CD8-positive, alpha-beta memory T cell (primary cell): ENCODE measurements at regions not wholly inside any gene's neighbourhood (a gene's known extent, or its start where the extent isn't known, plus 50 kb on each side); places are given as distances from the start of the nearest gene placed in this dataset.

ENCODE experiments used
- CTCF ChIA-PET: fragments of 350-600 bp; sonication (Branson Sonifier 250); formaldehyde crosslinking; loops from one replicate; lab custom pipeline; 2021; ENCODE audit warnings: antibody characterized with exemption; lab: Charles Lee
- POLR2A ChIA-PET: fragments of 350-600 bp; sonication (Branson Sonifier 250); formaldehyde crosslinking; loops from one replicate; lab custom pipeline; 2021; ENCODE audit warnings: antibody characterized with exemption; lab: Charles Lee
- DNase-seq, 5 donors: peaks; one replicate each; pipeline versions ENCODE4 v3.0.0 to v3.0.0-alpha.2; 2020 to 2022; ENCODE audit warnings: mixed read lengths in 1 of 5
- H3K27ac ChIP-seq: one replicate; pipeline ENCODE4 v1.7.0; 2013; ENCODE audit warnings: low read depth, mild to moderate bottlenecking, low read length, moderate library complexity
- H3K27me3 ChIP-seq: 2 replicates; pipeline ENCODE4 v1.7.0; 2013; ENCODE audit warnings: low read length, mild to moderate bottlenecking; ENCODE audit not compliant: insufficient read depth, poor library complexity, severe bottlenecking
- H3K36me3 ChIP-seq: 2 replicates; pipeline ENCODE4 v1.7.0; 2013; ENCODE audit warnings: mild to moderate bottlenecking, low read length, moderate library complexity; ENCODE audit not compliant: insufficient read depth
- H3K4me1 ChIP-seq: 2 replicates; pipeline ENCODE4 v1.7.0; 2013; ENCODE audit warnings: mild to moderate bottlenecking, low read length, moderate library complexity; ENCODE audit not compliant: insufficient read depth
- H3K4me3 ChIP-seq: 2 replicates; pipeline ENCODE4 v1.7.0; 2013; ENCODE audit warnings: mild to moderate bottlenecking, low read length
- H3K9me3 ChIP-seq: 2 replicates; pipeline ENCODE4 v1.7.0; 2013; ENCODE audit warnings: mild to moderate bottlenecking, low read length
- H3K27ac Mint-ChIP-seq, 8 donors: one replicate each; pipeline ENCODE4 v1.8.0; 2020 to 2021; ENCODE audit warnings: mixed read lengths in 8 of 8, mild to moderate bottlenecking in 6 of 8, inconsistent platforms in 3 of 8, moderate library complexity in 3 of 8
- H3K27me3 Mint-ChIP-seq, 2 donors: one replicate each; pipeline ENCODE4 v1.8.0; 2020 to 2021; ENCODE audit warnings: mixed read lengths in 2 of 2, mild to moderate bottlenecking in 1 of 2, moderate library complexity in 1 of 2
- H3K36me3 Mint-ChIP-seq, 3 donors: one replicate each; pipeline ENCODE4 v1.8.0; 2020 to 2021; ENCODE audit warnings: mixed read lengths in 3 of 3, inconsistent platforms in 1 of 3, mild to moderate bottlenecking in 1 of 3
- H3K4me1 Mint-ChIP-seq, 3 donors: one replicate each; pipeline ENCODE4 v1.8.0; 2020 to 2021; ENCODE audit warnings: mixed read lengths in 3 of 3, inconsistent platforms in 1 of 3, mild to moderate bottlenecking in 1 of 3
- H3K4me3 Mint-ChIP-seq, 7 donors: one replicate each; pipeline ENCODE4 v1.8.0; 2020 to 2021; ENCODE audit warnings: mixed read lengths in 7 of 7, mild to moderate bottlenecking in 6 of 7, moderate library complexity in 4 of 7, inconsistent platforms in 2 of 7
- H3K9me3 Mint-ChIP-seq, 5 donors: one replicate each; pipeline ENCODE4 v1.8.0; 2020 to 2022; ENCODE audit warnings: mixed read lengths in 5 of 5, mild to moderate bottlenecking in 3 of 5, moderate library complexity in 2 of 5, inconsistent platforms in 1 of 5

- H3K27ac Mint-ChIP-seq, result no peak overlapping the region
- ChIA-PET POLR2A (no interaction called here), CTCF (no interaction called here)
- no peaks in the 10 kb centered on the region for H3K9me3 ChIP-seq
- H3K4me1 Mint-ChIP-seq, result no peaks in the 10 kb centered on the region
- no peaks in the 10 kb centered on the region for H3K36me3 ChIP-seq
- no peaks in the 10 kb centered on the region for H3K4me1 ChIP-seq
- no peak overlapping the region for H3K4me3 Mint-ChIP-seq
- H3K36me3 Mint-ChIP-seq, result no peaks in the 10 kb centered on the region
- no peak overlapping the region for H3K4me3 ChIP-seq
- no peaks in the 10 kb centered on the region for H3K27me3 ChIP-seq
- H3K9me3 Mint-ChIP-seq, result peaks cover 0 to 3% (median 0%) of the 10 kb centered on the region in 5 donors
- no peak for DNase-seq
- H3K27ac ChIP-seq, result no peak overlapping the region
- H3K27me3 Mint-ChIP-seq, result no peaks in the 10 kb centered on the region
These were observed 306.0 kb upstream of the COL3A1 start for GRCh38 chr2:188668017-188668680.

- CTCF ChIA-PET, result no interaction called here
- H3K27ac ChIP-seq, result no peak overlapping the region
- no peak overlapping the region for H3K4me3 ChIP-seq
- Mint-ChIP-seq H3K9me3 (peaks cover 0 to 6% (median 0%) of the 10 kb centered on the region in 5 donors), H3K27me3 (no peaks in the 10 kb centered on the region), H3K36me3 (no peaks in the 10 kb centered on the region), H3K4me3 (no peak overlapping the region), H3K4me1 (no peaks in the 10 kb centered on the region), H3K27ac (no peak overlapping the region)
- no peaks in the 10 kb centered on the region for H3K36me3 ChIP-seq
- no peaks in the 10 kb centered on the region for H3K4me1 ChIP-seq
- H3K27me3 ChIP-seq, result no peaks in the 10 kb centered on the region
- DNase-seq, result no peak
- POLR2A ChIA-PET, result no interaction called here
- H3K9me3 ChIP-seq, result no peaks in the 10 kb centered on the region
These were observed 298.7 kb upstream of the COL3A1 start for GRCh38 chr2:188675391-188676009.

GRCh38 chr2:188676010-188676400 is 298.2 kb upstream of the COL3A1 start:
- no peaks in the 10 kb centered on the region for H3K36me3 Mint-ChIP-seq
- Histone ChIP-seq H3K4me3 (no peak overlapping the region), H3K9me3 (no peaks in the 10 kb centered on the region), H3K4me1 (no peaks in the 10 kb centered on the region), H3K27me3 (no peaks in the 10 kb centered on the region), H3K27ac (no peak overlapping the region), H3K36me3 (no peaks in the 10 kb centered on the region)
- peaks cover 0 to 6% (median 0%) of the 10 kb centered on the region in 5 donors for H3K9me3 Mint-ChIP-seq
- H3K4me1 Mint-ChIP-seq, result no peaks in the 10 kb centered on the region
- H3K4me3 Mint-ChIP-seq, result no peak overlapping the region
- POLR2A ChIA-PET, result no interaction called here
- H3K27me3 Mint-ChIP-seq, result no peaks in the 10 kb centered on the region
- no peak overlapping the region for H3K27ac Mint-ChIP-seq
- no peak for DNase-seq
- CTCF ChIA-PET, result no interaction called here

- Mint-ChIP-seq H3K27ac (no peak overlapping the region), H3K4me3 (no peak overlapping the region), H3K4me1 (no peaks in the 10 kb centered on the region), H3K36me3 (no peaks in the 10 kb centered on the region), H3K9me3 (peaks cover 0 to 6% (median 0%) of the 10 kb centered on the region in 5 donors), H3K27me3 (no peaks in the 10 kb centered on the region)
- ChIA-PET CTCF (no interaction called here), POLR2A (no interaction called here)
- H3K27ac ChIP-seq, result no peak overlapping the region
- no peaks in the 10 kb centered on the region for H3K9me3 ChIP-seq
- no peaks in the 10 kb centered on the region for H3K36me3 ChIP-seq
- DNase-seq, result no peak
- H3K27me3 ChIP-seq, result no peaks in the 10 kb centered on the region
- H3K4me3 ChIP-seq, result no peak overlapping the region
- no peaks in the 10 kb centered on the region for H3K4me1 ChIP-seq
These were observed 297.0 kb upstream of the COL3A1 start for GRCh38 chr2:188677142-188677541.

- H3K9me3 Mint-ChIP-seq, result peaks cover 0 to 6% (median 2%) of the 10 kb centered on the region in 5 donors
- H3K27me3 ChIP-seq, result no peaks in the 10 kb centered on the region
- no peak overlapping the region for H3K4me3 Mint-ChIP-seq
- H3K27ac Mint-ChIP-seq, result no peak overlapping the region
- no peaks in the 10 kb centered on the region for H3K4me1 ChIP-seq
- CTCF ChIA-PET, result no interaction called here
- H3K4me3 ChIP-seq, result no peak overlapping the region
- no peak overlapping the region for H3K27ac ChIP-seq
- H3K9me3 ChIP-seq, result no peaks in the 10 kb centered on the region
- DNase-seq, result no peak
- POLR2A ChIA-PET, result no interaction called here
- no peaks in the 10 kb centered on the region for H3K4me1 Mint-ChIP-seq
- no peaks in the 10 kb centered on the region for H3K27me3 Mint-ChIP-seq
- H3K36me3 Mint-ChIP-seq, result no peaks in the 10 kb centered on the region
- H3K36me3 ChIP-seq, result no peaks in the 10 kb centered on the region
These were observed 295.3 kb upstream of the COL3A1 start for GRCh38 chr2:188678882-188679281.

- Histone ChIP-seq H3K36me3 (no peaks in the 10 kb centered on the region), H3K4me3 (no peak overlapping the region), H3K27ac (no peak overlapping the region), H3K9me3 (no peaks in the 10 kb centered on the region), H3K4me1 (no peaks in the 10 kb centered on the region), H3K27me3 (no peaks in the 10 kb centered on the region)
- CTCF ChIA-PET, result no interaction called here
- H3K27me3 Mint-ChIP-seq, result no peaks in the 10 kb centered on the region
- peaks cover 0 to 20% (median 2%) of the 10 kb centered on the region in 5 donors for H3K9me3 Mint-ChIP-seq
- H3K4me3 Mint-ChIP-seq, result no peak overlapping the region
- DNase-seq, result no peak
- H3K27ac Mint-ChIP-seq, result no peak overlapping the region
- POLR2A ChIA-PET, result no interaction called here
- no peaks in the 10 kb centered on the region for H3K36me3 Mint-ChIP-seq
- no peaks in the 10 kb centered on the region for H3K4me1 Mint-ChIP-seq
These were observed 291.3 kb upstream of the COL3A1 start for GRCh38 chr2:188682838-188683237.

GRCh38 chr2:188684795-188685194 is 289.4 kb upstream of the COL3A1 start:
- Mint-ChIP-seq H3K4me3 (no peak overlapping the region), H3K27ac (no peak overlapping the region), H3K9me3 (peaks cover 0 to 23% (median 2%) of the 10 kb centered on the region in 5 donors), H3K27me3 (peaks cover 0 to 1% of the 10 kb centered on the region in 2 donors), H3K4me1 (no peaks in the 10 kb centered on the region), H3K36me3 (no peaks in the 10 kb centered on the region)
- no peak overlapping the region for H3K4me3 ChIP-seq
- H3K27ac ChIP-seq, result no peak overlapping the region
- CTCF ChIA-PET, result no interaction called here
- H3K36me3 ChIP-seq, result no peaks in the 10 kb centered on the region
- no peaks in the 10 kb centered on the region for H3K27me3 ChIP-seq
- no peaks in the 10 kb centered on the region for H3K9me3 ChIP-seq
- H3K4me1 ChIP-seq, result no peaks in the 10 kb centered on the region
- no peak for DNase-seq
- POLR2A ChIA-PET, result no interaction called here

- H3K27ac Mint-ChIP-seq, result no peak overlapping the region
- DNase-seq, result no peak
- Histone ChIP-seq H3K27me3 (no peaks in the 10 kb centered on the region), H3K36me3 (no peaks in the 10 kb centered on the region), H3K9me3 (no peaks in the 10 kb centered on the region), H3K4me1 (no peaks in the 10 kb centered on the region), H3K27ac (no peak overlapping the region), H3K4me3 (no peak overlapping the region)
- H3K27me3 Mint-ChIP-seq, result peaks cover 0 to 1% of the 10 kb centered on the region in 2 donors
- no peaks in the 10 kb centered on the region for H3K36me3 Mint-ChIP-seq
- peaks cover 0 to 15% (median 4%) of the 10 kb centered on the region in 5 donors for H3K9me3 Mint-ChIP-seq
- POLR2A ChIA-PET, result no interaction called here
- H3K4me3 Mint-ChIP-seq, result no peak overlapping the region
- H3K4me1 Mint-ChIP-seq, result no peaks in the 10 kb centered on the region
- CTCF ChIA-PET, result no interaction called here
These were observed 281.1 kb upstream of the COL3A1 start for GRCh38 chr2:188693111-188693510.
